ENCODE measurements at regions not wholly inside any gene's neighbourhood (a gene's known extent, or its start where the extent isn't known, plus 50 kb on each side); places are given as distances from the start of the nearest gene placed in this dataset.

- H3K4me2 ChIP-seq (ENCODE audit: low read length): no peak overlapping the region
- H3K9ac ChIP-seq (ENCODE audit: low read length): no peak overlapping the region
- no peak overlapping the region for H2AFZ ChIP-seq (ENCODE audit: insufficient read depth, low read length, poor library complexity)
- no peaks in the 10 kb centered on the region for H3K27me3 ChIP-seq (ENCODE audit: insufficient read depth, low read length)
- no peak overlapping the region for H3K23ac ChIP-seq (ENCODE audit: low read length)
- no peak overlapping the region for H2BK12ac ChIP-seq (ENCODE audit: low read length)
- H3K36me3 ChIP-seq (ENCODE audit: control insufficient read depth in 1 of 2, insufficient read depth in 2 of 2, low read length in 2 of 2): no peaks in the 10 kb centered on the region
- DNase-seq: no peak
- H4K8ac ChIP-seq (ENCODE audit: low read depth, low read length): no peak overlapping the region
- no peak overlapping the region for H3K4ac ChIP-seq (ENCODE audit: low read depth, low read length)
- H3K4me3 ChIP-seq (ENCODE audit: low read depth, low read length): no peak overlapping the region
- H4K12ac ChIP-seq (ENCODE audit: low read depth, low read length): no peak overlapping the region
- no peak overlapping the region for H3K14ac ChIP-seq (ENCODE audit: low read length)
- H3K18ac ChIP-seq (ENCODE audit: low read length): no peak overlapping the region
- WGBS (ENCODE audit: extremely low coverage, insufficient coverage, insufficient read length): no CpG with 5 or more reads among the region's 2 CpGs
- no peak overlapping the region for H3K27ac ChIP-seq (ENCODE audit: low read depth, low read length)
- no peak overlapping the region for H4K91ac ChIP-seq (ENCODE audit: low read depth, low read length)
- H3K4me1 ChIP-seq (ENCODE audit: control insufficient read depth in 1 of 2, insufficient read depth in 2 of 2, low read length in 2 of 2): no peaks in the 10 kb centered on the region
- no peaks in the 10 kb centered on the region for H3K79me1 ChIP-seq (ENCODE audit: low read length)
- H2BK120ac ChIP-seq (ENCODE audit: insufficient read depth, low read length, poor library complexity): no peak overlapping the region
- H3K9me3 ChIP-seq (ENCODE audit: insufficient read depth, low read depth, low read length): no peaks in the 10 kb centered on the region
- no peaks in the 10 kb centered on the region for H3K79me2 ChIP-seq (ENCODE audit: control insufficient read depth, insufficient read depth, low read length, poor library complexity)
- H2AK5ac ChIP-seq (ENCODE audit: low read length): no peak overlapping the region
- no peak overlapping the region for H2BK5ac ChIP-seq (ENCODE audit: low read depth, low read length, poor library complexity)
Observed at GRCh38 chr14:49164074-49164473, 422.1 kb downstream of the RPS29 start.

- Histone ChIP-seq H3K4me2 (ENCODE audit: low read length) (no peak overlapping the region), H3K9me3 (ENCODE audit: insufficient read depth, low read depth, low read length) (no peaks in the 10 kb centered on the region), H3K9ac (ENCODE audit: low read length) (no peak overlapping the region), H3K27ac (ENCODE audit: low read depth, low read length) (no peak overlapping the region), H3K14ac (ENCODE audit: low read length) (no peak overlapping the region), H3K4ac (ENCODE audit: low read depth, low read length) (no peak overlapping the region), H3K79me2 (ENCODE audit: control insufficient read depth, insufficient read depth, low read length, poor library complexity) (no peaks in the 10 kb centered on the region), H2BK5ac (ENCODE audit: low read depth, low read length, poor library complexity) (no peak overlapping the region), H2AFZ (ENCODE audit: insufficient read depth, low read length, poor library complexity) (no peak overlapping the region), H2BK120ac (ENCODE audit: insufficient read depth, low read length, poor library complexity) (no peak overlapping the region), H3K79me1 (ENCODE audit: low read length) (no peaks in the 10 kb centered on the region), H3K4me1 (ENCODE audit: control insufficient read depth in 1 of 2, insufficient read depth in 2 of 2, low read length in 2 of 2) (no peaks in the 10 kb centered on the region), H3K4me3 (ENCODE audit: low read depth, low read length) (no peak overlapping the region), H4K91ac (ENCODE audit: low read depth, low read length) (no peak overlapping the region), H4K8ac (ENCODE audit: low read depth, low read length) (no peak overlapping the region), H3K36me3 (ENCODE audit: control insufficient read depth in 1 of 2, insufficient read depth in 2 of 2, low read length in 2 of 2) (no peaks in the 10 kb centered on the region), H2BK12ac (ENCODE audit: low read length) (no peak overlapping the region), H4K12ac (ENCODE audit: low read depth, low read length) (no peak overlapping the region), H2AK5ac (ENCODE audit: low read length) (no peak overlapping the region), H3K27me3 (ENCODE audit: insufficient read depth, low read length) (no peaks in the 10 kb centered on the region), H3K18ac (ENCODE audit: low read length) (no peak overlapping the region), H3K23ac (ENCODE audit: low read length) (no peak overlapping the region)
- DNase-seq: no peak
- WGBS (ENCODE audit: extremely low coverage, insufficient coverage, insufficient read length): no CpG with 5 or more reads among the region's 2 CpGs
Observed at GRCh38 chr14:49160983-49161382, 425.2 kb downstream of the RPS29 start.

- no peaks in the 10 kb centered on the region for H3K27me3 ChIP-seq (ENCODE audit: insufficient read depth, low read length)
- H2BK12ac ChIP-seq (ENCODE audit: low read length): no peak overlapping the region
- no peak overlapping the region for H3K9ac ChIP-seq (ENCODE audit: low read length)
- H3K27ac ChIP-seq (ENCODE audit: low read depth, low read length): no peak overlapping the region
- no peak overlapping the region for H4K12ac ChIP-seq (ENCODE audit: low read depth, low read length)
- no peak overlapping the region for H2BK120ac ChIP-seq (ENCODE audit: insufficient read depth, low read length, poor library complexity)
- no peaks in the 10 kb centered on the region for H3K9me3 ChIP-seq (ENCODE audit: insufficient read depth, low read depth, low read length)
- H3K23ac ChIP-seq (ENCODE audit: low read length): no peak overlapping the region
- no peaks in the 10 kb centered on the region for H3K4me1 ChIP-seq (ENCODE audit: control insufficient read depth in 1 of 2, insufficient read depth in 2 of 2, low read length in 2 of 2)
- no peak overlapping the region for H3K4ac ChIP-seq (ENCODE audit: low read depth, low read length)
- H2BK5ac ChIP-seq (ENCODE audit: low read depth, low read length, poor library complexity): no peak overlapping the region
- no peak overlapping the region for H2AK5ac ChIP-seq (ENCODE audit: low read length)
- H2AFZ ChIP-seq (ENCODE audit: insufficient read depth, low read length, poor library complexity): no peak overlapping the region
- no peak overlapping the region for H3K4me3 ChIP-seq (ENCODE audit: low read depth, low read length)
- H4K8ac ChIP-seq (ENCODE audit: low read depth, low read length): no peak overlapping the region
- no peaks in the 10 kb centered on the region for H3K36me3 ChIP-seq (ENCODE audit: control insufficient read depth in 1 of 2, insufficient read depth in 2 of 2, low read length in 2 of 2)
- no peak overlapping the region for H4K91ac ChIP-seq (ENCODE audit: low read depth, low read length)
- H3K79me1 ChIP-seq (ENCODE audit: low read length): no peaks in the 10 kb centered on the region
- no peaks in the 10 kb centered on the region for H3K79me2 ChIP-seq (ENCODE audit: control insufficient read depth, insufficient read depth, low read length, poor library complexity)
- no peak overlapping the region for H3K14ac ChIP-seq (ENCODE audit: low read length)
- no peak overlapping the region for H3K4me2 ChIP-seq (ENCODE audit: low read length)
- no peak overlapping the region for H3K18ac ChIP-seq (ENCODE audit: low read length)
- no peak for DNase-seq
Observed at GRCh38 chr14:49159081-49159480, 427.1 kb downstream of the RPS29 start.

- H3K4me1 ChIP-seq (ENCODE audit: control insufficient read depth in 1 of 2, insufficient read depth in 2 of 2, low read length in 2 of 2): no peaks in the 10 kb centered on the region
- H2BK120ac ChIP-seq (ENCODE audit: insufficient read depth, low read length, poor library complexity): no peak overlapping the region
- H3K9me3 ChIP-seq (ENCODE audit: insufficient read depth, low read depth, low read length): no peaks in the 10 kb centered on the region
- no peak overlapping the region for H3K9ac ChIP-seq (ENCODE audit: low read length)
- H3K4me2 ChIP-seq (ENCODE audit: low read length): no peak overlapping the region
- H3K18ac ChIP-seq (ENCODE audit: low read length): no peak overlapping the region
- no peak overlapping the region for H2BK12ac ChIP-seq (ENCODE audit: low read length)
- no peak overlapping the region for H3K14ac ChIP-seq (ENCODE audit: low read length)
- H3K4ac ChIP-seq (ENCODE audit: low read depth, low read length): no peak overlapping the region
- no peak for DNase-seq
- H3K36me3 ChIP-seq (ENCODE audit: control insufficient read depth in 1 of 2, insufficient read depth in 2 of 2, low read length in 2 of 2): no peaks in the 10 kb centered on the region
- no peaks in the 10 kb centered on the region for H3K79me2 ChIP-seq (ENCODE audit: control insufficient read depth, insufficient read depth, low read length, poor library complexity)
- H3K23ac ChIP-seq (ENCODE audit: low read length): no peak overlapping the region
- H2AK5ac ChIP-seq (ENCODE audit: low read length): no peak overlapping the region
- no peaks in the 10 kb centered on the region for H3K79me1 ChIP-seq (ENCODE audit: low read length)
- no peak overlapping the region for H4K12ac ChIP-seq (ENCODE audit: low read depth, low read length)
- H4K91ac ChIP-seq (ENCODE audit: low read depth, low read length): no peak overlapping the region
- H3K27ac ChIP-seq (ENCODE audit: low read depth, low read length): no peak overlapping the region
- no peak overlapping the region for H2AFZ ChIP-seq (ENCODE audit: insufficient read depth, low read length, poor library complexity)
- WGBS (ENCODE audit: extremely low coverage, insufficient coverage, insufficient read length): no CpG with 5 or more reads among the region's 1 CpG
- H2BK5ac ChIP-seq (ENCODE audit: low read depth, low read length, poor library complexity): no peak overlapping the region
- H4K8ac ChIP-seq (ENCODE audit: low read depth, low read length): no peak overlapping the region
- no peaks in the 10 kb centered on the region for H3K27me3 ChIP-seq (ENCODE audit: insufficient read depth, low read length)
- H3K4me3 ChIP-seq (ENCODE audit: low read depth, low read length): no peak overlapping the region
Observed at GRCh38 chr14:49139593-49139992, 446.6 kb downstream of the RPS29 start.

GRCh38 chr14:49134940-49135339 is 451.2 kb downstream of the RPS29 start:
- Histone ChIP-seq H3K9ac (ENCODE audit: low read length) (no peak overlapping the region), H3K27me3 (ENCODE audit: insufficient read depth, low read length) (no peaks in the 10 kb centered on the region), H4K91ac (ENCODE audit: low read depth, low read length) (no peak overlapping the region), H3K79me2 (ENCODE audit: control insufficient read depth, insufficient read depth, low read length, poor library complexity) (no peaks in the 10 kb centered on the region), H3K23ac (ENCODE audit: low read length) (no peak overlapping the region), H2AK5ac (ENCODE audit: low read length) (no peak overlapping the region), H3K18ac (ENCODE audit: low read length) (no peak overlapping the region), H3K27ac (ENCODE audit: low read depth, low read length) (no peak overlapping the region), H3K4ac (ENCODE audit: low read depth, low read length) (no peak overlapping the region), H4K12ac (ENCODE audit: low read depth, low read length) (no peak overlapping the region), H3K14ac (ENCODE audit: low read length) (no peak overlapping the region), H3K79me1 (ENCODE audit: low read length) (no peaks in the 10 kb centered on the region), H2BK5ac (ENCODE audit: low read depth, low read length, poor library complexity) (no peak overlapping the region), H3K4me2 (ENCODE audit: low read length) (no peak overlapping the region), H4K8ac (ENCODE audit: low read depth, low read length) (no peak overlapping the region), H3K4me1 (ENCODE audit: control insufficient read depth in 1 of 2, insufficient read depth in 2 of 2, low read length in 2 of 2) (no peaks in the 10 kb centered on the region), H3K4me3 (ENCODE audit: low read depth, low read length) (no peak overlapping the region), H2BK12ac (ENCODE audit: low read length) (no peak overlapping the region), H2AFZ (ENCODE audit: insufficient read depth, low read length, poor library complexity) (no peak overlapping the region), H3K36me3 (ENCODE audit: control insufficient read depth in 1 of 2, insufficient read depth in 2 of 2, low read length in 2 of 2) (no peaks in the 10 kb centered on the region), H3K9me3 (ENCODE audit: insufficient read depth, low read depth, low read length) (no peaks in the 10 kb centered on the region), H2BK120ac (ENCODE audit: insufficient read depth, low read length, poor library complexity) (no peak overlapping the region)
- WGBS (ENCODE audit: extremely low coverage, insufficient coverage, insufficient read length): no CpG with 5 or more reads among the region's 3 CpGs
- DNase-seq: no peak
